ENCODE measurements at regions not wholly inside any gene's neighbourhood (a gene's known extent, or its start where the extent isn't known, plus 50 kb on each side); places are given as distances from the start of the nearest gene placed in this dataset.

DNA sequence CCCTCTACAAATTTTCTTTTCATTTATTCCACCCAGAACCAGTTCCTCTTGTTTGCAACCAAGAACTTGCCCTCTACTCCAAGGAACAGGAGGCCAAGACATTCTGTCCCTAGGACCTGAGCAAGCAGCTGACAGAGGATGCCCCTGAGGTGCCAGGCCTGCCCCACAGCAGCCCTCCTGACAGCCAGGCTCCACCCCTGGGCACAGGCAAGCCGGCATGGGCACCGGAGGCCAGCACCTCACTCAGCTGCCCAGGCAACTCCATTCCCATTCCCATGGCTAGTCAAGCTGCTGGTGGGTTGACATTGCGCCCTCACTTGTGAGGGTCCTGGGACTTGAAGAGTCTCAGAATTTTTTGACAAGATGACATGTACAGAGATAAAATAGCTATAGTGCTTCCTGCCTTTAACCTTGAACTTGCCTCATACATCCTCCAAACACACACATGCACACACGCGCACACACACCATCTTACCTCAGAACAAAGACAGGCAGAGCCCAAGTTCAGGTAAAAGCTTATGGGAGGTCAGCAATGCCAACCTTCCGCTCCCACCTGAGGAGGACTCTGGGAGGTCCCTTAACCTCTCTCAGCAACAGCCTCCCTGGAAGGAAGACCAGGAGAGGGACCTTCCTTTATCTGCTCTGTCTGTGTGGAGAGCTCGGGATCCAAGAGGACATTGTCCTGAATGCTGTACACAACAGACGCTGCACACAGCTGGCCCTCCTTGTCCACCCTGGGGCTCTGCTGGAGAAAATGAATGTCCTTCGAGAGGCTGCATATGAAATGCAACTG is 620.9 kb upstream of the CADM1 start:
- Mint-ChIP-seq H3K9me3 (peaks cover 0 to 2% (median 0%) of the 10 kb centered on the region in 7 donors), H3K4me3 (no peak overlapping the region), H3K36me3 (no peaks in the 10 kb centered on the region), H3K27me3 (ENCODE audit: low read depth in 3 of 3) (peaks cover 0 to 1% (median 0%) of the 10 kb centered on the region in 3 donors), H3K4me1 (no peaks in the 10 kb centered on the region), H3K27ac (no peak overlapping the region)
- WGBS (ENCODE audit: insufficient coverage), result 98% methylated on average over 5 of the region's 9 CpGs
- Histone ChIP-seq H3K4me3 (replicated peaks in 1 of 3; ENCODE audit: low read depth in 2 of 3, low read length in 3 of 3) (no peak overlapping the region), H3K36me3 (replicated peaks in 1 of 2; ENCODE audit: control insufficient read depth in 1 of 2, insufficient read depth in 2 of 2, low read length in 2 of 2) (no peaks in the 10 kb centered on the region), H3K27me3 (ENCODE audit: control insufficient read depth in 2 of 2, insufficient read depth in 2 of 2, low read length in 2 of 2) (no peaks in the 10 kb centered on the region), H4K20me1 (ENCODE audit: insufficient read depth, low read length) (no peaks in the 10 kb centered on the region), H3K79me2 (ENCODE audit: insufficient read depth, low read length) (no peaks in the 10 kb centered on the region), H3K4me2 (replicated peaks; ENCODE audit: extremely low read depth, low read length, poor library complexity, severe bottlenecking) (no peak overlapping the region), H2AFZ (ENCODE audit: insufficient read depth, low read depth, low read length, poor library complexity, severe bottlenecking) (no peak overlapping the region), H3K4me1 (ENCODE audit: control insufficient read depth in 1 of 2, insufficient read depth in 2 of 2, low read length in 2 of 2) (no peaks in the 10 kb centered on the region), H3K9me3 (replicated peaks in 1 of 2; ENCODE audit: control insufficient read depth in 1 of 2, insufficient read depth in 1 of 2, low read length in 2 of 2) (no peaks in the 10 kb centered on the region), H3K9ac (ENCODE audit: insufficient read depth, low read length, poor library complexity, severe bottlenecking) (no peak overlapping the region), H3K27ac (ENCODE audit: low read depth in 1 of 2, low read length in 2 of 2) (no peak overlapping the region)
- intact Hi-C loops (cut with micrococcal nuclease), result no loop called here
- TF ChIP-seq, protein P1, sequence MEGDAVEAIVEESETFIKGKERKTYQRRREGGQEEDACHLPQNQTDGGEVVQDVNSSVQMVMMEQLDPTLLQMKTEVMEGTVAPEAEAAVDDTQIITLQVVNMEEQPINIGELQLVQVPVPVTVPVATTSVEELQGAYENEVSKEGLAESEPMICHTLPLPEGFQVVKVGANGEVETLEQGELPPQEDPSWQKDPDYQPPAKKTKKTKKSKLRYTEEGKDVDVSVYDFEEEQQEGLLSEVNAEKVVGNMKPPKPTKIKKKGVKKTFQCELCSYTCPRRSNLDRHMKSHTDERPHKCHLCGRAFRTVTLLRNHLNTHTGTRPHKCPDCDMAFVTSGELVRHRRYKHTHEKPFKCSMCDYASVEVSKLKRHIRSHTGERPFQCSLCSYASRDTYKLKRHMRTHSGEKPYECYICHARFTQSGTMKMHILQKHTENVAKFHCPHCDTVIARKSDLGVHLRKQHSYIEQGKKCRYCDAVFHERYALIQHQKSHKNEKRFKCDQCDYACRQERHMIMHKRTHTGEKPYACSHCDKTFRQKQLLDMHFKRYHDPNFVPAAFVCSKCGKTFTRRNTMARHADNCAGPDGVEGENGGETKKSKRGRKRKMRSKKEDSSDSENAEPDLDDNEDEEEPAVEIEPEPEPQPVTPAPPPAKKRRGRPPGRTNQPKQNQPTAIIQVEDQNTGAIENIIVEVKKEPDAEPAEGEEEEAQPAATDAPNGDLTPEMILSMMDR (IDR thresholded peaks at IDR 0.05), result no peak
- no peak for DNase-seq

DNA sequence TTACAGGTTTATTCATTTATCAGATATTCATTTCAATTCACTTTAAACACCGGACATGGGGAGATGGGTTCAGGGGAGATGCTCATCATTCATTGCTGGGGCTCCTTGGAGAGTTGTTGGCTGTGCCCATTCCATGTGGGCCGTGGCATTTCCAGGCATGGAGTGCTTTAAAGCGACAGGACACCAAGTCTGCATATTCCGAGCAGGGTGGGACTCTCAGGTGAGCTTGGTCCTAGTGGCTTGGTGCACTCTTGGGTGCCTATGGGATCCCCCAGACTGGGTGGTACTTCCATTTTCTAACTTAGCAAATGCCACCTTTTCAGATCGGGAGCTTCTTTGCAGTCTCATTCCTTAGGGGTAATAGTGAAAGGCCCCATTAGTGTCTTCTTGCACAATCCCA is 619.5 kb upstream of the CADM1 start:
- DNase-seq, result no peak
- Histone ChIP-seq H3K4me1 (ENCODE audit: control insufficient read depth in 1 of 2, insufficient read depth in 2 of 2, low read length in 2 of 2) (no peaks in the 10 kb centered on the region), H3K4me2 (replicated peaks; ENCODE audit: extremely low read depth, low read length, poor library complexity, severe bottlenecking) (no peak overlapping the region), H3K79me2 (ENCODE audit: insufficient read depth, low read length) (no peaks in the 10 kb centered on the region), H3K27me3 (ENCODE audit: control insufficient read depth in 2 of 2, insufficient read depth in 2 of 2, low read length in 2 of 2) (no peaks in the 10 kb centered on the region), H3K36me3 (replicated peaks in 1 of 2; ENCODE audit: control insufficient read depth in 1 of 2, insufficient read depth in 2 of 2, low read length in 2 of 2) (no peaks in the 10 kb centered on the region), H3K4me3 (replicated peaks in 1 of 3; ENCODE audit: low read depth in 2 of 3, low read length in 3 of 3) (no peak overlapping the region), H3K9me3 (replicated peaks in 1 of 2; ENCODE audit: control insufficient read depth in 1 of 2, insufficient read depth in 1 of 2, low read length in 2 of 2) (no peaks in the 10 kb centered on the region), H3K27ac (ENCODE audit: low read depth in 1 of 2, low read length in 2 of 2) (no peak overlapping the region), H3K9ac (ENCODE audit: insufficient read depth, low read length, poor library complexity, severe bottlenecking) (no peak overlapping the region), H2AFZ (ENCODE audit: insufficient read depth, low read depth, low read length, poor library complexity, severe bottlenecking) (no peak overlapping the region), H4K20me1 (ENCODE audit: insufficient read depth, low read length) (no peaks in the 10 kb centered on the region)
- H3K4me1 Mint-ChIP-seq, result no peaks in the 10 kb centered on the region
- WGBS (ENCODE audit: insufficient coverage), result 100% methylated on average over 3 of the region's 5 CpGs
- intact Hi-C loops (cut with micrococcal nuclease), result no loop called here
- TF ChIP-seq, protein P1 (IDR thresholded peaks at IDR 0.05), result no peak
- H3K36me3 Mint-ChIP-seq, result no peaks in the 10 kb centered on the region
- H3K9me3 Mint-ChIP-seq, result peaks cover 0 to 2% (median 0%) of the 10 kb centered on the region in 7 donors
- H3K27me3 Mint-ChIP-seq (ENCODE audit: low read depth in 3 of 3), result peaks cover 0 to 1% (median 1%) of the 10 kb centered on the region in 3 donors
- H3K27ac Mint-ChIP-seq, result no peak overlapping the region
- H3K4me3 Mint-ChIP-seq, result peak overlapping the region in 1 of 2 donors; percentile 7

Measured in CD14-positive monocyte (primary cell).